ENCODE measurements at regions not wholly inside any gene's neighbourhood (a gene's known extent, or its start where the extent isn't known, plus 50 kb on each side); places are given as distances from the start of the nearest gene placed in this dataset.

GRCh38 chr6:167446971-167447370, 122.1 kb downstream of the TTLL2 start:
- TF ChIP-seq, protein P1, sequence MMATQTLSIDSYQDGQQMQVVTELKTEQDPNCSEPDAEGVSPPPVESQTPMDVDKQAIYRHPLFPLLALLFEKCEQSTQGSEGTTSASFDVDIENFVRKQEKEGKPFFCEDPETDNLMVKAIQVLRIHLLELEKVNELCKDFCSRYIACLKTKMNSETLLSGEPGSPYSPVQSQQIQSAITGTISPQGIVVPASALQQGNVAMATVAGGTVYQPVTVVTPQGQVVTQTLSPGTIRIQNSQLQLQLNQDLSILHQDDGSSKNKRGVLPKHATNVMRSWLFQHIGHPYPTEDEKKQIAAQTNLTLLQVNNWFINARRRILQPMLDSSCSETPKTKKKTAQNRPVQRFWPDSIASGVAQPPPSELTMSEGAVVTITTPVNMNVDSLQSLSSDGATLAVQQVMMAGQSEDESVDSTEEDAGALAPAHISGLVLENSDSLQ (IDR thresholded peaks at IDR 0.05) = no peak
- TF ChIP-seq FOXM1 (IDR thresholded peaks at IDR 0.05; ENCODE audit: borderline replicate concordance) = no peak
- no peak for TF ChIP-seq FOXK2 (IDR thresholded peaks at IDR 0.05)
- TF ChIP-seq ZNF384 (IDR thresholded peaks at IDR 0.05) = no peak
- no peak for TF ChIP-seq NFRKB (IDR thresholded peaks at IDR 0.05)
- no peak for TF ChIP-seq FOXA1 (IDR thresholded peaks at IDR 0.05)
- TF ChIP-seq TARDBP (IDR thresholded peaks at IDR 0.05) = no peak
- no peak for TF ChIP-seq CTBP1 (IDR thresholded peaks at IDR 0.05; ENCODE audit: borderline replicate concordance)

Data from HEK293T (cell line).